ENCODE measurements at regions not wholly inside any gene's neighbourhood (a gene's known extent, or its start where the extent isn't known, plus 50 kb on each side); places are given as distances from the start of the nearest gene placed in this dataset.

DNA sequence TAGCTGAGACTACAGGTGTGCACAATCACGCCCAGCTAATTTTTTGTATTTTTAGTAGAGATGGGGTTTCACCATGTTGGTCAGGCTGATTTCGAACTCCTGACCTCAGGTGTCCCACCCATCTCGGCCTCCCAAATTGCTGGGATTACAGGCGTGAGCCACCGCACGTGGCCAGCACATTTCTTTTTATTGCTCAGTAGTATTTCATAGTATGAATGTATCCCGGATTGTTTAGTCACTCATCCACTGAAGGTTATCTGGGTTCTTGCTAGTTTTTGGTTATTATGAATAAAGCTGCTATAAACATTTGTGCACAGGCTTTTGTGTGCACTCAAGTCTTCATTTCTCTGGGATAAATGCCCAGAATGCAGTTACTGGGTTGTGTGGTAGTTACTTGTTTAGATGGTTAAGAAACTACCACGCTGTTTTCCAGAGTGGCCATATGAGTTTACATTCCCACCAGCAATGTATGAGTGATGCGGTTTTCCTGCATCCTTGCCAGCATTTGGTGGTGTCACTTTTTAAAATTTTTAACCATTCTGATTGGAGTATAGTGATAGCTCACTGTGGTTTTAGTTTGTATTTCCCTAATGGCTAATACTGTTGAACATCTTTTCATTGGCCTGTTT lies 275.8 kb upstream of the LYZL1 start:
- TF ChIP-seq EZH2 (IDR thresholded peaks at IDR 0.05; ENCODE audit: borderline replicate concordance, low read depth, low read length, poor library complexity, severe bottlenecking), result no peak
- TF ChIP-seq, protein P1, sequence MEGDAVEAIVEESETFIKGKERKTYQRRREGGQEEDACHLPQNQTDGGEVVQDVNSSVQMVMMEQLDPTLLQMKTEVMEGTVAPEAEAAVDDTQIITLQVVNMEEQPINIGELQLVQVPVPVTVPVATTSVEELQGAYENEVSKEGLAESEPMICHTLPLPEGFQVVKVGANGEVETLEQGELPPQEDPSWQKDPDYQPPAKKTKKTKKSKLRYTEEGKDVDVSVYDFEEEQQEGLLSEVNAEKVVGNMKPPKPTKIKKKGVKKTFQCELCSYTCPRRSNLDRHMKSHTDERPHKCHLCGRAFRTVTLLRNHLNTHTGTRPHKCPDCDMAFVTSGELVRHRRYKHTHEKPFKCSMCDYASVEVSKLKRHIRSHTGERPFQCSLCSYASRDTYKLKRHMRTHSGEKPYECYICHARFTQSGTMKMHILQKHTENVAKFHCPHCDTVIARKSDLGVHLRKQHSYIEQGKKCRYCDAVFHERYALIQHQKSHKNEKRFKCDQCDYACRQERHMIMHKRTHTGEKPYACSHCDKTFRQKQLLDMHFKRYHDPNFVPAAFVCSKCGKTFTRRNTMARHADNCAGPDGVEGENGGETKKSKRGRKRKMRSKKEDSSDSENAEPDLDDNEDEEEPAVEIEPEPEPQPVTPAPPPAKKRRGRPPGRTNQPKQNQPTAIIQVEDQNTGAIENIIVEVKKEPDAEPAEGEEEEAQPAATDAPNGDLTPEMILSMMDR (conservative IDR thresholded peaks at IDR 0.05; ENCODE audit: low read depth, low read length), result no peak

All from A673 (cell line).